ENCODE measurements at regions not wholly inside any gene's neighbourhood (a gene's known extent, or its start where the extent isn't known, plus 50 kb on each side); places are given as distances from the start of the nearest gene placed in this dataset.

- in situ Hi-C loops (cut with MboI; ENCODE audit: low pct_unique_long_range_greater_than_20kb, low sequenced_read_pairs, unreplicated experiment) = no loop called here
- no peak for DNase-seq (ENCODE audit: low spot score)
- TF ChIP-seq, protein P1, sequence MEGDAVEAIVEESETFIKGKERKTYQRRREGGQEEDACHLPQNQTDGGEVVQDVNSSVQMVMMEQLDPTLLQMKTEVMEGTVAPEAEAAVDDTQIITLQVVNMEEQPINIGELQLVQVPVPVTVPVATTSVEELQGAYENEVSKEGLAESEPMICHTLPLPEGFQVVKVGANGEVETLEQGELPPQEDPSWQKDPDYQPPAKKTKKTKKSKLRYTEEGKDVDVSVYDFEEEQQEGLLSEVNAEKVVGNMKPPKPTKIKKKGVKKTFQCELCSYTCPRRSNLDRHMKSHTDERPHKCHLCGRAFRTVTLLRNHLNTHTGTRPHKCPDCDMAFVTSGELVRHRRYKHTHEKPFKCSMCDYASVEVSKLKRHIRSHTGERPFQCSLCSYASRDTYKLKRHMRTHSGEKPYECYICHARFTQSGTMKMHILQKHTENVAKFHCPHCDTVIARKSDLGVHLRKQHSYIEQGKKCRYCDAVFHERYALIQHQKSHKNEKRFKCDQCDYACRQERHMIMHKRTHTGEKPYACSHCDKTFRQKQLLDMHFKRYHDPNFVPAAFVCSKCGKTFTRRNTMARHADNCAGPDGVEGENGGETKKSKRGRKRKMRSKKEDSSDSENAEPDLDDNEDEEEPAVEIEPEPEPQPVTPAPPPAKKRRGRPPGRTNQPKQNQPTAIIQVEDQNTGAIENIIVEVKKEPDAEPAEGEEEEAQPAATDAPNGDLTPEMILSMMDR (IDR thresholded peaks at IDR 0.05; ENCODE audit: extremely low read depth, insufficient read depth, missing control alignments) = no peak
These were observed 139.0 kb upstream of the KCNMB2 start for GRCh38 chr3:178397202-178397601.

DNA sequence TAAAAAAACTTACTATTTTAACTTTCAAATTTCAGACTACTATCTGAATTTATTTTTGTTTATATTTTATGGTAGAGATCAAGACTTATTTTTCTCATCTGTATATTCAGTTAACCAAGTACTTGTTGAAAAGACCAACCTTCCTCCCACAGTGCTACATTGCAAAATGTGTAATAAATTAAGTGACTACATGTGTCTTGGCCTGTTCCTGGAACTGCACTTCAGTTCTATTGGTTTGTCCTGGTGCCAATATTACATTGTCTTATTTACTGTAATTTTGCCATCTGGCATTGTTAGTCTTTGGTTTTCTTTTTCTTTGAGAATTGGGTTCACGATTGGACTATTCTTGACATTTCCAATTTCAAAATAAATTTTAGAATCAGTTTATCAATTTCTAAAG, 138.4 kb upstream of the KCNMB2 start:
- no peak for DNase-seq (ENCODE audit: low spot score)
- TF ChIP-seq, protein P1 (IDR thresholded peaks at IDR 0.05; ENCODE audit: extremely low read depth, insufficient read depth, missing control alignments) = no peak
- in situ Hi-C loops (cut with MboI; ENCODE audit: low pct_unique_long_range_greater_than_20kb, low sequenced_read_pairs, unreplicated experiment) = no loop called here

DNA sequence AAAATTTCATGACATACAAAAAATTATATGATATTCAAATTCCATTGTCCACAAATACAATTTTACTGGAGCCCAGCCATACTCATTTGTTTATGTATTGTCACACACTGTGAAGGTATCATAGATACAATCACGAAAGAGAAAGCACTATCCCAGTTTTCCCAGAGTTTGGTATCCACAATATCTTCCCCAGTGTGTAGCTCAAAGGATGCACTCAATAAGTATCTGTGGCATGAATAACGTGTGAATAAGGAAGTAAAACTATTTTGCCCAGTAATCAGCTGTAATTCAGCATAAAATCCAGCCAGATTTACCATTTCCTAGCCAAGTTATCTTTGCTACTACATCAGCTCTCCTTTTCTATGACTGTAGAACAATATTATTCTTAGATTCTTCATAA, 131.3 kb upstream of the KCNMB2 start:
- DNase-seq (ENCODE audit: low spot score) = no peak
- in situ Hi-C loops (cut with MboI; ENCODE audit: low pct_unique_long_range_greater_than_20kb, low sequenced_read_pairs, unreplicated experiment) = no loop called here
- TF ChIP-seq, protein P1 (IDR thresholded peaks at IDR 0.05; ENCODE audit: extremely low read depth, insufficient read depth, missing control alignments) = no peak

DNA sequence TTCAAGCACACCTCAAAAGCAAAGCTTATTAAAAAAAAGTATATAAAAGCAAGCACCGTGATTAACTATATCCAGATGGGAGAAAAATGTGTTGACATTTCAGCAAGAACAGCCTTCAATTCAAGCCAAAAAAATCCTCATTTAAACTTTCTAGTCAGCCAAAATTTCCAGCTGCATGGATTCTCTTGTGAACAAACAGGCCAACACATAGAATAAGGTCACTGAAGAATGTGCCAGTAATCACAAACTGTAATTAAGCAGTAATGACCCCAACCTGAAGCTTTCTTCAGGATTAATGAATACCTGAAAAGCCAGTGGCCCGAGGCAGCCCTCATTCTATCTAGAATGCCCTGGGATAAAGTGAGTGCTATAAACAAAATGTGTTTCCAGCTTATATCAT, 130.7 kb upstream of the KCNMB2 start:
- in situ Hi-C loops (cut with MboI; ENCODE audit: low pct_unique_long_range_greater_than_20kb, low sequenced_read_pairs, unreplicated experiment) = no loop called here
- TF ChIP-seq, protein P1 (IDR thresholded peaks at IDR 0.05; ENCODE audit: extremely low read depth, insufficient read depth, missing control alignments) = no peak

GRCh38 chr3:178406206-178406605, 130.0 kb upstream of the KCNMB2 start:
- in situ Hi-C loops (cut with MboI; ENCODE audit: low pct_unique_long_range_greater_than_20kb, low sequenced_read_pairs, unreplicated experiment) = no loop called here
- DNase-seq (ENCODE audit: low spot score) = no peak
- TF ChIP-seq, protein P1 (IDR thresholded peaks at IDR 0.05; ENCODE audit: extremely low read depth, insufficient read depth, missing control alignments) = no peak

More for the DNA sequence above, 130.7 kb upstream of the KCNMB2 start:
- DNase-seq (ENCODE audit: low spot score) = no peak

GRCh38 chr3:178415384-178415783, 120.9 kb upstream of the KCNMB2 start:
- in situ Hi-C loops (cut with MboI; ENCODE audit: low pct_unique_long_range_greater_than_20kb, low sequenced_read_pairs, unreplicated experiment) = no loop called here
- TF ChIP-seq, protein P1 (IDR thresholded peaks at IDR 0.05; ENCODE audit: extremely low read depth, insufficient read depth, missing control alignments) = no peak
- DNase-seq (ENCODE audit: low spot score) = no peak

- DNase-seq (ENCODE audit: low spot score) = no peak
- TF ChIP-seq, protein P1 (IDR thresholded peaks at IDR 0.05; ENCODE audit: extremely low read depth, insufficient read depth, missing control alignments) = no peak
- in situ Hi-C loops (cut with MboI; ENCODE audit: low pct_unique_long_range_greater_than_20kb, low sequenced_read_pairs, unreplicated experiment) = no loop called here
These were observed 118.5 kb upstream of the KCNMB2 start for GRCh38 chr3:178417736-178418135.
